Smooth muscle cell (in vitro differentiated cells): ENCODE measurements at regions not wholly inside any gene's neighbourhood (a gene's known extent, or its start where the extent isn't known, plus 50 kb on each side); places are given as distances from the start of the nearest gene placed in this dataset.

Source experiments
- DNase-seq: peaks from one replicate; lab custom pipeline; 2025; ENCODE audit not compliant: unreplicated experiment; lab: John Stamatoyannopoulos, UW
- H2AFZ ChIP-seq: fragments of 200-600 bp; sonication (generic); 2 replicates; pipeline ENCODE4 v1.6.0; 2016; ENCODE audit warnings: antibody characterized with exemption, low read depth, mild to moderate bottlenecking
- H3F3A ChIP-seq: fragments of 200-600 bp; sonication (generic); 2 replicates; pipeline ENCODE4 v1.6.0; 2017; ENCODE audit warnings: antibody characterized with exemption, low read depth
- H3K27ac ChIP-seq: fragments of 200-600 bp; sonication (generic); 2 replicates; pipeline ENCODE4 v1.5.1; 2016; ENCODE audit warnings: low read depth, mild to moderate bottlenecking
- H3K27me3 ChIP-seq: fragments of 200-600 bp; sonication (generic); 2 replicates; pipeline ENCODE4 v1.6.1; 2016; ENCODE audit warnings: low read depth, mild to moderate bottlenecking
- H3K36me3 ChIP-seq: fragments of 200-600 bp; sonication (generic); 2 replicates; pipeline ENCODE4 v1.5.1; 2016; ENCODE audit warnings: low read depth
- H3K4me1 ChIP-seq: fragments of 200-600 bp; sonication (generic); 2 replicates; pipeline ENCODE4 v1.5.1; 2016; ENCODE audit warnings: low read depth
- H3K4me2 ChIP-seq: fragments of 200-600 bp; sonication (generic); 2 replicates; pipeline ENCODE4 v1.6.0; 2016; ENCODE audit warnings: mild to moderate bottlenecking
- H3K4me3 ChIP-seq: fragments of 200-600 bp; sonication (generic); 2 replicates; pipeline ENCODE4 v1.5.1; 2016; ENCODE audit warnings: mild to moderate bottlenecking
- H3K79me2 ChIP-seq: fragments of 200-600 bp; sonication (generic); 2 replicates; pipeline ENCODE4 v1.6.0; 2016; ENCODE audit warnings: low read depth, mild to moderate bottlenecking
- H3K9ac ChIP-seq: fragments of 200-600 bp; sonication (generic); 2 replicates; pipeline ENCODE4 v1.6.0; 2016; ENCODE audit warnings: low read depth
- H3K9me3 ChIP-seq: fragments of 200-600 bp; sonication (generic); replicated peaks from 2 replicates; pipeline ENCODE4 v1.5.1; 2016; ENCODE audit warnings: low read depth
- H4K20me1 ChIP-seq: fragments of 200-600 bp; sonication (generic); 2 replicates; pipeline ENCODE4 v1.6.0; 2016; ENCODE audit warnings: low read depth
- WGBS: methylation state at CpG from one replicate; pipeline ENCODE4 v1.1.7; 2016; ENCODE audit warnings: low lambda C conversion rate; 5-methylcytosine and 5-hydroxymethylcytosine counted together
- TF ChIP-seq, protein P1 (sequence below): fragments of 200-600 bp; sonication (generic); IDR thresholded peaks from 2 replicates; pipeline ENCODE4 v1.5.1; 2017; ENCODE audit warnings: borderline replicate concordance, mild to moderate bottlenecking, antibody characterized with exemption; ENCODE audit not compliant: insufficient read depth, poor library complexity, severe bottlenecking

DNA sequence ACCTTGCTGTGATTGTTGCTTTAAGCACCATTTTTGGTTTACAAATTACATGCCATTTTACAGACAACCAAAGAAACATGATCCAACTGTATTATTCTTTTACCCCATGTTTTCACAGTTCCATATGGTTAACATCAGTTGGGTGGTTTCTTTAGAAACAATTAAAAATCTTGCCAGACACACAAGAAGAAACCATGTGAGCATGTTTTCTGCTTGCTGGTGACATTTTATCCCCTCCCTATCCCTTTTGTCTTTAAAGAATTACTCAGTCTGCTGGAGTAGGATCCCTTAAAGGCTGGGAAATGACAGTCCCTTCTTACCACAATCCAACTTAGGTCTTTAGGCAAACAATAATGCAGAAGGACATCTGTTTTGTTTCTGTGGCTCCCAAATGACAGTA, 121.8 kb upstream of the PLXNC1 start:
- Histone ChIP-seq H3K79me2 (no peaks in the 10 kb centered on the region), H4K20me1 (no peaks in the 10 kb centered on the region), H3K4me3 (no peak overlapping the region)

DNA sequence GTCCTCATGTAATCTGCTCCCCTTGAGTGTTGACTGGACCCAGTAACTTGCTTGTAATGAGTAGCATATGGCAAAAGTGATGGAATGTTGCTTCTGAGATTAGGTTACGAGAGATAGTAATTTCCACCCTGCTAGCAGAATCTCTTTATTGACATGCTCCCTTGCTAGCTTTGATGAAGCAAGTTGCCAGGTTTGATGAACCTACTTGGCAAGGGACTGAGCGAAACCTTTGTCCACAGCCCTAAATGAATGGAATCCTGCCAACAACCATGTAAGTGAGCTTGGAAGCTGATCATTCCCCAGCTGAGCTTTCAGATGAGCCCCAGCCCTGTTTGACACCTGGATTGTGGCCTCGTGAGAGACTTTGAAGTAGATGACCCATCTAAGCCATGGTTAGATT, 120.8 kb upstream of the PLXNC1 start:
- TF ChIP-seq, protein P1, sequence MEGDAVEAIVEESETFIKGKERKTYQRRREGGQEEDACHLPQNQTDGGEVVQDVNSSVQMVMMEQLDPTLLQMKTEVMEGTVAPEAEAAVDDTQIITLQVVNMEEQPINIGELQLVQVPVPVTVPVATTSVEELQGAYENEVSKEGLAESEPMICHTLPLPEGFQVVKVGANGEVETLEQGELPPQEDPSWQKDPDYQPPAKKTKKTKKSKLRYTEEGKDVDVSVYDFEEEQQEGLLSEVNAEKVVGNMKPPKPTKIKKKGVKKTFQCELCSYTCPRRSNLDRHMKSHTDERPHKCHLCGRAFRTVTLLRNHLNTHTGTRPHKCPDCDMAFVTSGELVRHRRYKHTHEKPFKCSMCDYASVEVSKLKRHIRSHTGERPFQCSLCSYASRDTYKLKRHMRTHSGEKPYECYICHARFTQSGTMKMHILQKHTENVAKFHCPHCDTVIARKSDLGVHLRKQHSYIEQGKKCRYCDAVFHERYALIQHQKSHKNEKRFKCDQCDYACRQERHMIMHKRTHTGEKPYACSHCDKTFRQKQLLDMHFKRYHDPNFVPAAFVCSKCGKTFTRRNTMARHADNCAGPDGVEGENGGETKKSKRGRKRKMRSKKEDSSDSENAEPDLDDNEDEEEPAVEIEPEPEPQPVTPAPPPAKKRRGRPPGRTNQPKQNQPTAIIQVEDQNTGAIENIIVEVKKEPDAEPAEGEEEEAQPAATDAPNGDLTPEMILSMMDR: no peak
- Histone ChIP-seq H3K79me2 (no peaks in the 10 kb centered on the region), H3K4me3 (no peak overlapping the region), H3K27ac (no peak overlapping the region), H3K4me2 (no peak overlapping the region), H3K27me3 (no peaks in the 10 kb centered on the region), H3K36me3 (no peaks in the 10 kb centered on the region), H3F3A (no peaks in the 10 kb centered on the region), H4K20me1 (no peaks in the 10 kb centered on the region), H2AFZ (no peak overlapping the region), H3K9ac (no peak overlapping the region), H3K9me3 (peaks cover 7% of the 10 kb centered on the region), H3K4me1 (peaks cover 5% of the 10 kb centered on the region)
- DNase-seq: no peak
- 84% methylated on average over 3 of the region's 3 CpGs for WGBS

More for the DNA sequence above, 121.8 kb upstream of the PLXNC1 start:
- Histone ChIP-seq H3K9ac (no peak overlapping the region), H3K4me1 (peaks cover 5% of the 10 kb centered on the region), H3K27me3 (no peaks in the 10 kb centered on the region), H3F3A (no peaks in the 10 kb centered on the region), H3K9me3 (peaks cover 7% of the 10 kb centered on the region), H3K36me3 (no peaks in the 10 kb centered on the region), H3K27ac (no peak overlapping the region), H3K4me2 (no peak overlapping the region), H2AFZ (no peak overlapping the region)
- TF ChIP-seq, protein P1: no peak
- DNase-seq: no peak

GRCh38 chr12:94031763-94032162, 116.6 kb upstream of the PLXNC1 start:
- Histone ChIP-seq H3K9me3 (no peaks in the 10 kb centered on the region), H3K27ac (no peak overlapping the region), H3K9ac (no peak overlapping the region), H4K20me1 (no peaks in the 10 kb centered on the region), H3K4me2 (no peak overlapping the region), H3K4me3 (no peak overlapping the region), H2AFZ (no peak overlapping the region), H3F3A (no peaks in the 10 kb centered on the region), H3K36me3 (no peaks in the 10 kb centered on the region), H3K79me2 (no peaks in the 10 kb centered on the region), H3K4me1 (peaks cover 1% of the 10 kb centered on the region), H3K27me3 (no peaks in the 10 kb centered on the region)
- TF ChIP-seq, protein P1: no peak
- 97% methylated on average over 2 of the region's 2 CpGs for WGBS
- no peak for DNase-seq

DNA sequence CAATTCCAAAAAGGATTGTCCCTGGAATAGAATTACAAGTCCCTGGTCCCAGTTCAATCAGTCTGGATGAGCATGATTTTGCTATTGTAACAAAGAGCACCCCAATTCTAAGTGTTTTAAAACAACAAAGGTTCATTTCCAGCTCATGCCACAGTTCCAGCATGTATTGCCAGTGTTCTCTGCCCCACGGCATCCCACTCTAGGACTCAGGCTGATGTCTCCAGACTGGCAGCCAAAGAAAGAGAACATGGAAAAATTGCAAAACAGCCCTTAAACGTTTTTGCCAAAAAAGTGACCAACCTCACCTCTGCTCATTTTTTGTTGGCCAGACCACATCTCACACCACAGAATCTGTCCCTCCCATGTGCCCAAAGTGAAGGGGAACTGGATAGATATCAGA, 116.0 kb upstream of the PLXNC1 start:
- 91% methylated on average over 2 of the region's 2 CpGs for WGBS
- H3K27ac ChIP-seq: no peak overlapping the region
- H3K4me3 ChIP-seq: no peak overlapping the region
- H2AFZ ChIP-seq: no peak overlapping the region
- H3K4me1 ChIP-seq: no peaks in the 10 kb centered on the region
- TF ChIP-seq, protein P1: no peak
- no peaks in the 10 kb centered on the region for H3K79me2 ChIP-seq
- H3K9me3 ChIP-seq: no peaks in the 10 kb centered on the region
- H3K9ac ChIP-seq: no peak overlapping the region
- H3F3A ChIP-seq: no peaks in the 10 kb centered on the region
- no peaks in the 10 kb centered on the region for H3K27me3 ChIP-seq
- no peaks in the 10 kb centered on the region for H4K20me1 ChIP-seq
- no peak overlapping the region for H3K4me2 ChIP-seq
- H3K36me3 ChIP-seq: no peaks in the 10 kb centered on the region
- DNase-seq: no peak
